ENCODE measurements at regions not wholly inside any gene's neighbourhood (a gene's known extent, or its start where the extent isn't known, plus 50 kb on each side); places are given as distances from the start of the nearest gene placed in this dataset.

- Mint-ChIP-seq H3K27me3 (no peaks in the 10 kb centered on the region), H3K27ac (no peak overlapping the region), H3K36me3 (ENCODE audit: low read depth) (no peaks in the 10 kb centered on the region), H3K9me3 (no peaks in the 10 kb centered on the region), H3K4me3 (no peak overlapping the region), H3K4me1 (ENCODE audit: low read depth) (no peaks in the 10 kb centered on the region)
- DNase-seq: no peak
Observed at GRCh38 chr13:105961438-105961837, 574.0 kb downstream of the EFNB2 start.

- no peak for DNase-seq
- Mint-ChIP-seq H3K9me3 (no peaks in the 10 kb centered on the region), H3K27ac (no peak overlapping the region), H3K4me1 (ENCODE audit: low read depth) (no peaks in the 10 kb centered on the region), H3K4me3 (no peak overlapping the region), H3K27me3 (no peaks in the 10 kb centered on the region), H3K36me3 (ENCODE audit: low read depth) (no peaks in the 10 kb centered on the region)
Observed at GRCh38 chr13:105960326-105960725, 575.1 kb downstream of the EFNB2 start.

- Mint-ChIP-seq H3K27me3 (no peaks in the 10 kb centered on the region), H3K9me3 (no peaks in the 10 kb centered on the region), H3K4me1 (ENCODE audit: low read depth) (no peaks in the 10 kb centered on the region), H3K36me3 (ENCODE audit: low read depth) (no peaks in the 10 kb centered on the region), H3K27ac (no peak overlapping the region), H3K4me3 (no peak overlapping the region)
- DNase-seq: no peak
Observed at GRCh38 chr13:105959876-105960275, 575.6 kb downstream of the EFNB2 start.

GRCh38 chr13:105957769-105958438 lies 577.6 kb downstream of the EFNB2 start:
- Mint-ChIP-seq H3K27ac (no peak overlapping the region), H3K4me3 (no peak overlapping the region)

DNA sequence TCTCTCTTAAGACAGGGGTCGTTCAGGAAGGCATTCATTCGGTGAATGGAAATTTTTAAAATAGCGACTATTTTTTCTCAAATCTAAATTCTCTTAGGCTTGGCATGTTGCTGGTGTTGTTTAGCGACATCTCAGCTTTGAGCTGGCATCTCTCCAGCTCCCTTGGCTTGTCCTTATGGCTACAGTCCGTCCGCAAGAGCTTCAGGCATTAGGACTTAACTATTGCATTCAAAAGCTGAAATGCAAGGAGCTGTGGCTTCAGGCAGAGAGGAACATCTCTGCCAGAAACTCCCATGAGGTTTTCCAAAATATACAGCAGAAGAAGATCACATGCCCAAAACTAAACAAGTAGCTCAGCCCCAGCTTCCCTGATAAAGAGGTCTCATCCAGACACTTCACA lies 578.5 kb downstream of the EFNB2 start:
- Mint-ChIP-seq H3K9me3 (no peaks in the 10 kb centered on the region), H3K4me3 (no peak overlapping the region), H3K27me3 (no peaks in the 10 kb centered on the region), H3K27ac (no peak overlapping the region), H3K36me3 (ENCODE audit: low read depth) (no peaks in the 10 kb centered on the region), H3K4me1 (ENCODE audit: low read depth) (no peaks in the 10 kb centered on the region)
- DNase-seq: no peak

More at GRCh38 chr13:105957769-105958438, 577.6 kb downstream of the EFNB2 start:
- H3K36me3 Mint-ChIP-seq (ENCODE audit: low read depth): no peaks in the 10 kb centered on the region
- H3K27me3 Mint-ChIP-seq: no peaks in the 10 kb centered on the region
- no peak for DNase-seq
- H3K9me3 Mint-ChIP-seq: no peaks in the 10 kb centered on the region
- no peaks in the 10 kb centered on the region for H3K4me1 Mint-ChIP-seq (ENCODE audit: low read depth)

GRCh38 chr13:105952973-105953290 lies 582.5 kb downstream of the EFNB2 start:
- DNase-seq: no peak
- Mint-ChIP-seq H3K9me3 (no peaks in the 10 kb centered on the region), H3K36me3 (ENCODE audit: low read depth) (no peaks in the 10 kb centered on the region), H3K4me3 (no peak overlapping the region), H3K4me1 (ENCODE audit: low read depth) (no peaks in the 10 kb centered on the region), H3K27me3 (no peaks in the 10 kb centered on the region), H3K27ac (no peak overlapping the region)

DNA sequence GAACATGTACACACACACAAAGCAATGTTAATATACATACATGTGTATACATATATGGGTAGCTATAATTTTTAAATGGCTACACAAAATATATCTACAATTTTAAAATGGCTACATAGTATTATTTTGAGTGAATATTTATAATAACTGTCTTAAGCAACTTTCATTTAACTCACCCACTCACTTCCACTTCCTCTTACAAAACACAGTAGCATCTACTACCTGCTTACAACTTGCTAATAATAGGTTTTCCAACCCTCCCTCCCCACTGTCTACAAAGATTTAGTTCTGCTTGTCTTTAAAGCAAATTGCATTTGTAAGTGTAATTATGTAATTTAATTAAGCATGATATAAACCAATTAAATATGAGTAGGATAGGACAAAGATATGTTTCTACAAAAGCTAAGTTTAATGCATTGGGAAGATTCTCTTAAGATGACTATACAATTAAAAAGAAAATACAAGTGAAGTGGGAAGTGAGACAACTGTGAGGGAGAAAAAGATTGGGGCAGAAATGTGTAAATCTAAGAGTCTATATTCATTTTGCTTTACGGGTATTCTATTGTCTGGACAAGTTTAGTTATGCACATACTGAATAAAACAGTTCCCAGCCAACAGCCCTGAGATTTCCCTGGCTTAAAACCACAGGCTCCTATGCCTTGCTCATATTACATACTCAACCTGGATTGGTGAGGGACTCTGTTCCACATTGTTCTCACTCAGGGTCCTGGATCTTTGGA lies 583.1 kb downstream of the EFNB2 start:
- Mint-ChIP-seq H3K4me3 (no peak overlapping the region), H3K4me1 (ENCODE audit: low read depth) (no peaks in the 10 kb centered on the region), H3K9me3 (no peaks in the 10 kb centered on the region), H3K27ac (no peak overlapping the region), H3K36me3 (ENCODE audit: low read depth) (no peaks in the 10 kb centered on the region), H3K27me3 (no peaks in the 10 kb centered on the region)
- no peak for DNase-seq

DNA sequence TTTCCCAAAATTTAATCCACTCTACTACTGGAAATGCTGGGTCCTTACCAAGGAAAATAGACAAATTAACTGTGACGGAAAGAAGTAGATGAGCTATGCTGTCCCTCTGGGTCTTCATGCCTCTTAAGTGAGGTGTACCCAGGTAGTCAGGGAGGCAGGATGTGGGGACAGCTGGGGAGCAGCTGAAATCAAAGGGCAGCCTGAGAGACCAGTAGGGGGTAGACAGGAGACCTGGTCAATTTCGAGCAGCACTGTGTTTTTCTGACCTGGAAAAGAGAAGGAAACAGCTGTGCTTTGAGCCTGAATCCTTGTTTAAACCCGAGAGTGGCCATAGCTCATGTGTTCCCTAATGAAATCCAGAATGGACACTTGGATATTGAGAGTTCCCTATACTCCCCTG lies 587.3 kb downstream of the EFNB2 start:
- DNase-seq: no peak
- no peak overlapping the region for H3K27ac Mint-ChIP-seq
- no peaks in the 10 kb centered on the region for H3K9me3 Mint-ChIP-seq

DNA sequence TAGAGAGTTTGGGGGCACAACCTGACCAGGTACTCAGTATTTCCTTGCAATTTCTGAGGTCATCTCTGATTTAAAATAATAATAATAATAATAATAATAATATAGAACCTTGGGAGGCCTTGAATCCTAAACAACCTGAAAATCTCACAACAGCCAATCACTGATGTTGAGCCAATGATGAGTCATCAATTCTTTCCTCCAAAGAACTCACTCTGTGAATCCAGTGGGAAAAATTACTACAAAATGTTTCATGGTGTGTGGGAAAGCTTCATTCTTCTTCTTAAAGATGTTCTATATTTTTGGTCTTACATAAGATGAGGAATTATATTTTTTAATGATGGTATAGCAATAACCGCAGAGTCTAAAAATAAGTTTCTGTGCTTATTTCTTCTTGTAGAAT lies 594.6 kb downstream of the EFNB2 start:
- DNase-seq: no peak
- no peaks in the 10 kb centered on the region for H3K4me1 Mint-ChIP-seq (ENCODE audit: low read depth)
- no peak overlapping the region for H3K27ac Mint-ChIP-seq
- H3K9me3 Mint-ChIP-seq: no peaks in the 10 kb centered on the region
- no peaks in the 10 kb centered on the region for H3K36me3 Mint-ChIP-seq (ENCODE audit: low read depth)
- no peak overlapping the region for H3K4me3 Mint-ChIP-seq
- H3K27me3 Mint-ChIP-seq: no peaks in the 10 kb centered on the region

More for the DNA sequence above, 587.3 kb downstream of the EFNB2 start:
- H3K4me1 Mint-ChIP-seq (ENCODE audit: low read depth): no peaks in the 10 kb centered on the region
- no peaks in the 10 kb centered on the region for H3K27me3 Mint-ChIP-seq
- H3K4me3 Mint-ChIP-seq: no peak overlapping the region
- no peaks in the 10 kb centered on the region for H3K36me3 Mint-ChIP-seq (ENCODE audit: low read depth)

DNA sequence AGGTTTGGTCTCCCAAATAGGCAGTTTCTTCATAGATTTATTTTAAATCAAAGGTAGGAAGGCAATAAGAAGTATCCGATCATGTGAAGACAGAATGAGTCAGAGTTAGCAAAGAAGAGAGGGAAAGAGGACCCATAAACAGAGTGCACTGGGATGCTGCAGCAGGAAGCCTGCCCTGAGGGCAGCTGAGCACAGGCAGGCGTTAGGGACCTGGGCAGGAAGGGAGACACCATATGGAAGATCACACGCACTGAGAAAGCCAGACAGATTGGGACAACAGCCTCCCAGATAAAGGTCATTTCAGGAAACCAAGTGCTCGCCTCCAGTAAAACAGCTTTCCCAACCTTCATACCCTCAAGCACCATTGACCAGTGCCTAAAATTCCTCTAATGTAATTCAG lies 598.0 kb downstream of the EFNB2 start:
- Mint-ChIP-seq H3K4me1 (ENCODE audit: low read depth) (no peaks in the 10 kb centered on the region), H3K27ac (no peak overlapping the region), H3K4me3 (no peak overlapping the region), H3K36me3 (ENCODE audit: low read depth) (no peaks in the 10 kb centered on the region), H3K9me3 (no peaks in the 10 kb centered on the region), H3K27me3 (no peaks in the 10 kb centered on the region)
- DNase-seq: no peak

GRCh38 chr13:105936816-105937215 lies 598.6 kb downstream of the EFNB2 start:
- Mint-ChIP-seq H3K4me3 (no peak overlapping the region), H3K36me3 (ENCODE audit: low read depth) (no peaks in the 10 kb centered on the region), H3K27ac (no peak overlapping the region), H3K27me3 (no peaks in the 10 kb centered on the region), H3K9me3 (no peaks in the 10 kb centered on the region), H3K4me1 (ENCODE audit: low read depth) (no peaks in the 10 kb centered on the region)
- DNase-seq: no peak

DNA sequence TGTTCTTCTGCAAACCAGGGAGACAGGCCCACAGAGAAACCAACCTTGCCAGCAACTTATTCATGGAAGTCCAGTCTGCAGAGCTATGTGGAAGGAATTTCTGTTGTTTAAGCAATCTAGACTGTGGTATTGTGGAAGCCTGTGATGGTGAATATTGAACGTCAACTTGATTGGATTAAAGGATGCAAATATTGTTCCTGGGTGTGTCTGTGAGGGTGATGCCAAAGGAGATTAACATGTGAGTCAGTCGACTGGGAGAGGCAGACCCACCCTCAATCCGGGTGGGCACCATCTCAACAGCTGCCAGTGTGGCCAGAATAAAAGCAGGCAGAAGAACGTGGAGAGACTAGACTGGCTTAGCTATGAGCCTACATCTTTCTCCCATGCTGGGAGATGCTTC lies 606.0 kb downstream of the EFNB2 start:
- H3K9me3 Mint-ChIP-seq: no peaks in the 10 kb centered on the region
- peaks cover 2% of the 10 kb centered on the region for H3K27me3 Mint-ChIP-seq
- DNase-seq: no peak
- H3K36me3 Mint-ChIP-seq (ENCODE audit: low read depth): no peaks in the 10 kb centered on the region
- H3K4me3 Mint-ChIP-seq: no peak overlapping the region
- H3K4me1 Mint-ChIP-seq (ENCODE audit: low read depth): no peaks in the 10 kb centered on the region
- no peak overlapping the region for H3K27ac Mint-ChIP-seq

- Mint-ChIP-seq H3K27ac (no peak overlapping the region), H3K4me3 (no peak overlapping the region), H3K9me3 (no peaks in the 10 kb centered on the region), H3K4me1 (ENCODE audit: low read depth) (no peaks in the 10 kb centered on the region), H3K27me3 (peaks cover 2% of the 10 kb centered on the region), H3K36me3 (ENCODE audit: low read depth) (no peaks in the 10 kb centered on the region)
- DNase-seq: no peak
Observed at GRCh38 chr13:105928901-105929300, 606.6 kb downstream of the EFNB2 start.

- H3K27me3 Mint-ChIP-seq: peaks cover 2% of the 10 kb centered on the region
- H3K27ac Mint-ChIP-seq: no peak overlapping the region
- H3K36me3 Mint-ChIP-seq (ENCODE audit: low read depth): no peaks in the 10 kb centered on the region
- no peaks in the 10 kb centered on the region for H3K4me1 Mint-ChIP-seq (ENCODE audit: low read depth)
- no peak for DNase-seq
- no peaks in the 10 kb centered on the region for H3K9me3 Mint-ChIP-seq
- H3K4me3 Mint-ChIP-seq: no peak overlapping the region
Observed at GRCh38 chr13:105928048-105928447, 607.4 kb downstream of the EFNB2 start.

GRCh38 chr13:105925496-105925895 lies 610.0 kb downstream of the EFNB2 start:
- no peaks in the 10 kb centered on the region for H3K27me3 Mint-ChIP-seq
- DNase-seq: no peak
- no peaks in the 10 kb centered on the region for H3K4me1 Mint-ChIP-seq (ENCODE audit: low read depth)
- no peaks in the 10 kb centered on the region for H3K9me3 Mint-ChIP-seq
- H3K27ac Mint-ChIP-seq: no peak overlapping the region
- H3K4me3 Mint-ChIP-seq: no peak overlapping the region
- H3K36me3 Mint-ChIP-seq (ENCODE audit: low read depth): no peaks in the 10 kb centered on the region

Data from activated T-cell treated with anti-CD3 and anti-CD28 coated beads, Interleukin-2, amount 50 U/mL, for 24 hours (primary cell).